Activated T-cell treated with anti-CD3 and anti-CD28 coated beads, Interleukin-2, amount 50 U/mL, for 72 hours (primary cell): ENCODE measurements at regions not wholly inside any gene's neighbourhood (a gene's known extent, or its start where the extent isn't known, plus 50 kb on each side); places are given as distances from the start of the nearest gene placed in this dataset.

ENCODE experiments used
- ATAC-seq, 2 donors: fragments of 150-1000 bp; cut with Tn5 transposase; replicated peaks in 1 of 2; 2 replicates each; pipeline ENCODE4 v1.10.0; 2021; ENCODE audit warnings: moderate library complexity in 2 of 2, mild to moderate bottlenecking in 1 of 2
- DNase-seq, 2 donors: peaks; one replicate each; pipeline ENCODE4 v3.0.0; 2021 to 2022; ENCODE audit warnings: mixed read lengths in 1 of 2
- H3K27ac Mint-ChIP-seq: one replicate; pipeline ENCODE4 v1.8.0; 2022; ENCODE audit warnings: mild to moderate bottlenecking, moderate library complexity, mixed read lengths
- H3K27me3 Mint-ChIP-seq: one replicate; pipeline ENCODE4 v1.8.0; 2022; ENCODE audit warnings: low read depth, mixed read lengths
- H3K36me3 Mint-ChIP-seq, 2 donors: one replicate each; pipeline ENCODE4 v1.8.0; 2022; ENCODE audit warnings: mixed read lengths in 2 of 2, mild to moderate bottlenecking in 1 of 2; ENCODE audit not compliant: insufficient read depth in 2 of 2
- H3K4me1 Mint-ChIP-seq: one replicate; pipeline ENCODE4 v1.8.0; 2022; ENCODE audit warnings: low read depth, mixed read lengths
- H3K4me3 Mint-ChIP-seq, 2 donors: one replicate each; pipeline ENCODE4 v1.8.0; 2022; ENCODE audit warnings: mild to moderate bottlenecking in 2 of 2, mixed read lengths in 2 of 2, moderate library complexity in 2 of 2
- H3K9me3 Mint-ChIP-seq, 2 donors: one replicate each; pipeline ENCODE4 v1.8.0; 2022; ENCODE audit warnings: mixed read lengths in 2 of 2

- ATAC-seq (peak in 1 of 2 donors; percentile 67), DNase-seq (no peak)
- H3K4me1 Mint-ChIP-seq: no peaks in the 10 kb centered on the region
- no peaks in the 10 kb centered on the region for H3K27me3 Mint-ChIP-seq
- no peaks in the 10 kb centered on the region for H3K36me3 Mint-ChIP-seq
- no peak overlapping the region for H3K4me3 Mint-ChIP-seq
- no peak overlapping the region for H3K27ac Mint-ChIP-seq
- peaks cover 1 to 2% of the 10 kb centered on the region in 2 donors for H3K9me3 Mint-ChIP-seq
Measured at GRCh38 chr7:13563257-13563656, 426.2 kb downstream of the ETV1 start.

GRCh38 chr7:13563680-13564079 lies 425.8 kb downstream of the ETV1 start:
- ATAC-seq (peak in 1 of 2 donors; percentile 21), DNase-seq (no peak)
- Mint-ChIP-seq H3K4me1 (no peaks in the 10 kb centered on the region), H3K27ac (no peak overlapping the region), H3K27me3 (no peaks in the 10 kb centered on the region), H3K9me3 (peaks cover 1 to 3% of the 10 kb centered on the region in 2 donors), H3K4me3 (no peak overlapping the region), H3K36me3 (no peaks in the 10 kb centered on the region)

GRCh38 chr7:13577566-13578145 lies 411.8 kb downstream of the ETV1 start:
- no peaks in the 10 kb centered on the region for H3K27me3 Mint-ChIP-seq
- no peak overlapping the region for H3K27ac Mint-ChIP-seq
- H3K9me3 Mint-ChIP-seq: peaks cover 0 to 14% of the 10 kb centered on the region in 2 donors

DNA sequence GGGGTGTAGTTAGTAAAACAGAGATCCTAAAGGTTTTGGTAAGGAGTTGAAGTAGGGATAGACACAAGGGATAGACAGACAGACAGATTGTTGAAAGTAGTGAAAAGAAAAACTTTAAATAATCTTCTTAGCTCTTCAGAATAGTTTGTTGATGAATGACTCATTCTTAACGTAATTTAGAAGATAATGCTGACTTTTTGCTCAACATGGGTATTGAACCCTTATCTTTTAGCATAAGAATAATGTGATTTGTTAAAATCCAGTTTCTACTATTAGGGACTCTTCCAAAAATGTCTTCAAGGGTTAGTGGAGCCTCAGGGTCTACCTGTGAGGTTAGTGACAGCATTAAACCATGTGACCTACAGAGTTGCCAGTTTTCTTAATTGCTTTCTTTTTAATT lies 411.2 kb downstream of the ETV1 start:
- no peak overlapping the region for H3K27ac Mint-ChIP-seq
- no peak overlapping the region for H3K4me3 Mint-ChIP-seq
- no peaks in the 10 kb centered on the region for H3K4me1 Mint-ChIP-seq

More at GRCh38 chr7:13577566-13578145, 411.8 kb downstream of the ETV1 start:
- no peak for ATAC-seq
- H3K4me1 Mint-ChIP-seq: no peaks in the 10 kb centered on the region
- H3K36me3 Mint-ChIP-seq: no peaks in the 10 kb centered on the region
- no peak for DNase-seq
- no peak overlapping the region for H3K4me3 Mint-ChIP-seq

GRCh38 chr7:13581097-13581496 lies 408.4 kb downstream of the ETV1 start:
- no peak overlapping the region for H3K4me3 Mint-ChIP-seq
- DNase-seq: no peak
- H3K36me3 Mint-ChIP-seq: no peaks in the 10 kb centered on the region

More for the DNA sequence above, 411.2 kb downstream of the ETV1 start:
- ATAC-seq (no peak), DNase-seq (no peak)
- Mint-ChIP-seq H3K36me3 (no peaks in the 10 kb centered on the region), H3K9me3 (peaks cover 0 to 8% of the 10 kb centered on the region in 2 donors), H3K27me3 (no peaks in the 10 kb centered on the region)

GRCh38 chr7:13593854-13594253 lies 395.6 kb downstream of the ETV1 start:
- Mint-ChIP-seq H3K27ac (no peak overlapping the region), H3K27me3 (no peaks in the 10 kb centered on the region), H3K9me3 (peaks cover 7 to 8% of the 10 kb centered on the region in 2 donors), H3K4me3 (no peak overlapping the region), H3K36me3 (peaks cover 0 to 2% of the 10 kb centered on the region in 2 donors), H3K4me1 (no peaks in the 10 kb centered on the region)
- ATAC-seq (no peak), DNase-seq (no peak)

More at GRCh38 chr7:13581097-13581496, 408.4 kb downstream of the ETV1 start:
- Mint-ChIP-seq H3K27ac (no peak overlapping the region), H3K9me3 (peaks cover 2 to 6% of the 10 kb centered on the region in 2 donors), H3K27me3 (no peaks in the 10 kb centered on the region), H3K4me1 (no peaks in the 10 kb centered on the region)
- ATAC-seq: no peak

GRCh38 chr7:13602036-13602435 lies 387.4 kb downstream of the ETV1 start:
- no peak for DNase-seq
- ATAC-seq: no peak
- no peaks in the 10 kb centered on the region for H3K36me3 Mint-ChIP-seq
- no peaks in the 10 kb centered on the region for H3K4me1 Mint-ChIP-seq
- H3K27ac Mint-ChIP-seq: no peak overlapping the region
- no peaks in the 10 kb centered on the region for H3K27me3 Mint-ChIP-seq
- peaks cover 0 to 7% of the 10 kb centered on the region in 2 donors for H3K9me3 Mint-ChIP-seq
- H3K4me3 Mint-ChIP-seq: no peak overlapping the region

DNA sequence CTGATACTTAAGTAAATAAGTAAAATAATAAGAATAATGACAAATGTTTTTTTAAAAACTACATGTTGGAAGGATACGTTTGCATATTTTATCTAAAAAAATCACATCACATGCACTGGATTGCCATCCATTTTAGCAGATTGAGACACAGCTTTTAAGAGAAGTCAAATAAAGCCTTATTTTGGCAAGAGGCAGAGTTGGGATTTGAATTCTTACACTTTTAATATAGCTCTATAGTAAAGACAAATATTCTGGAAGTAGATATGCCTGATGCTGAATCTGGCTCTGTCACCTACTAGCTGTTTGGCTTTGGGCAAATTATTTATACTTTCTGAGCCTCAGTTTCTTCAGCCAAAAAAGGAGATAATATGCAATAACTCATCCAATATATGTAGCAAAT lies 386.4 kb downstream of the ETV1 start:
- DNase-seq (no peak), ATAC-seq (no peak)
- Mint-ChIP-seq H3K27me3 (no peaks in the 10 kb centered on the region), H3K4me1 (no peaks in the 10 kb centered on the region), H3K36me3 (no peaks in the 10 kb centered on the region), H3K27ac (no peak overlapping the region), H3K4me3 (no peak overlapping the region), H3K9me3 (peaks cover 0 to 7% of the 10 kb centered on the region in 2 donors)

DNA sequence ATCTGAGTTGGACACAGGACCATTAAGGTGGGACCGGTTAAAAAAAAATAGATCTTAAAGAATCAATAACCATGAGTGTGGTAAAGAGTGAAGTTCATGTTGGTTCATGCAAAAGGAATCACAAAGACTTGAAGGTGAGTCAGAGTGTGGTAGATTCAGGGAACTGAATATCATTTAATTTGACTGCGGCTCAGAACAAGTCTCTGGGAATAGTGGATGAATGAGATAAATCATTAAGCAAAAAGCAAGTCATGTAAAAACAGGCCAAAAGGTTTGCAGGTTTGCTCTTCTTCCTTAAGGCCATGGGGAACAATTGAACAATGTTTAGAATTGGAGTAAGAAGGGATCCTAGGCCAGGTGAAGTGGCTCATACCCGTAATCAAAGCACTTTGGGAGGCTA lies 385.8 kb downstream of the ETV1 start:
- Mint-ChIP-seq H3K27me3 (no peaks in the 10 kb centered on the region), H3K4me3 (no peak overlapping the region), H3K36me3 (no peaks in the 10 kb centered on the region), H3K27ac (no peak overlapping the region), H3K4me1 (no peaks in the 10 kb centered on the region), H3K9me3 (peaks cover 0 to 7% of the 10 kb centered on the region in 2 donors)
- DNase-seq (no peak), ATAC-seq (no peak)

DNA sequence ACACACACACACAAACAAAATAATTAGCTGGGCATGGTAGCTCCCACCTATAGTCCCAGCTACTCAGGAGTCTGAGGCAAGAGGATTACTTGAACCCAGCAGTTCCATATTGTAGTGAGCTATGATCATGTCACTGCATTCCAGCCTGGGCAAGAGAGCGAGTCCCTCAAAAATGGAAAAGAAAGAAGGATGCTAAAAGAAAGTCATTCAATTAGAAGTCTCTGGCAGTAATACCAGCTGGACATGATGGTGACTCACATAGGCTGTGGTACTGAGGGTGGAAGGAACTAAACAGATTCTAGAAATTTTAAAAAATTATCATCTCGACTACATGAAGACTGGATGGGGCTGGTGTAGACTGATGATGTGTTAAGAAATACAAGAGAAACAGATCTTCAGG lies 385.3 kb downstream of the ETV1 start:
- DNase-seq (no peak), ATAC-seq (no peak)
- Mint-ChIP-seq H3K27me3 (no peaks in the 10 kb centered on the region), H3K4me3 (no peak overlapping the region), H3K4me1 (no peaks in the 10 kb centered on the region), H3K9me3 (peaks cover 0 to 7% of the 10 kb centered on the region in 2 donors), H3K27ac (no peak overlapping the region), H3K36me3 (no peaks in the 10 kb centered on the region)

- Mint-ChIP-seq H3K27me3 (no peaks in the 10 kb centered on the region), H3K27ac (no peak overlapping the region), H3K4me1 (no peaks in the 10 kb centered on the region), H3K9me3 (peaks cover 0 to 5% of the 10 kb centered on the region in 2 donors), H3K4me3 (no peak overlapping the region), H3K36me3 (no peaks in the 10 kb centered on the region)
- ATAC-seq (no peak), DNase-seq (no peak)
Measured at GRCh38 chr7:13610372-13610771, 379.1 kb downstream of the ETV1 start.

- no peaks in the 10 kb centered on the region for H3K4me1 Mint-ChIP-seq
- no peak overlapping the region for H3K4me3 Mint-ChIP-seq
- DNase-seq (no peak), ATAC-seq (no peak)
- no peaks in the 10 kb centered on the region for H3K36me3 Mint-ChIP-seq
- no peaks in the 10 kb centered on the region for H3K27me3 Mint-ChIP-seq
- H3K9me3 Mint-ChIP-seq: peaks cover 0 to 3% of the 10 kb centered on the region in 2 donors
- H3K27ac Mint-ChIP-seq: no peak overlapping the region
Measured at GRCh38 chr7:13615679-13616078, 373.8 kb downstream of the ETV1 start.

- DNase-seq (no peak), ATAC-seq (no peak)
- no peaks in the 10 kb centered on the region for H3K36me3 Mint-ChIP-seq
- H3K9me3 Mint-ChIP-seq: peaks cover 3% of the 10 kb centered on the region in 2 donors
- H3K4me1 Mint-ChIP-seq: no peaks in the 10 kb centered on the region
- H3K27me3 Mint-ChIP-seq: no peaks in the 10 kb centered on the region
- H3K27ac Mint-ChIP-seq: no peak overlapping the region
- no peak overlapping the region for H3K4me3 Mint-ChIP-seq
Measured at GRCh38 chr7:13627455-13627854, 362.0 kb downstream of the ETV1 start.
